RPMI7951 (cell line): ENCODE measurements at regions not wholly inside any gene's neighbourhood (a gene's known extent, or its start where the extent isn't known, plus 50 kb on each side); places are given as distances from the start of the nearest gene placed in this dataset.
"Not testable (repeated sequence)": the region's sequence is repeated elsewhere in the genome, so short reads cannot be mapped to it uniquely, and the experiment has no call there.

Source experiments
- DNase-seq: peaks from one replicate; pipeline ENCODE4 v3.0.0-alpha.2; 2012; ENCODE audit warnings: low read depth

DNA sequence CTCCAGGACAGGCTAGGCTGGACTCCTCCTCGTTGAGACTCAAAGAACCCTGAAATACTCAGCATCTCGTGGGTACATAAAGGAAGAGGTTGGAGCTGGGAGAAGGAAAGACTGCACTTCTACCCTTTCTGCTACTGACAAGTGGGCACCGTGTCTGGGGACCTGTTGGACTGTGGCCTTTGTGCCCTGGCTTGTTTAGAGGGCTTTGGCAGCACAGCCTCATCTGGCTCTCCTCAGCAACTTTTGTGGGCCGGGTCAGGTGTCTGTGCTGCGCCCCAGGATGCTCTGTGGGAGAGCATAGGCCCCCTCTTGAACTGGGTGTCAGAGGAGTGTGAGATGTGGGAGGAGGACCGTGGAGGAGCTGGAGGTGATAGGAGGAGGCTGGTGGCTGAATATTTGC lies 142.4 kb downstream of the FCRL5 start:
- DNase-seq: no peak

GRCh38 chr1:157407917-157408525 lies 144.3 kb downstream of the FCRL5 start:
- DNase-seq: no peak

DNA sequence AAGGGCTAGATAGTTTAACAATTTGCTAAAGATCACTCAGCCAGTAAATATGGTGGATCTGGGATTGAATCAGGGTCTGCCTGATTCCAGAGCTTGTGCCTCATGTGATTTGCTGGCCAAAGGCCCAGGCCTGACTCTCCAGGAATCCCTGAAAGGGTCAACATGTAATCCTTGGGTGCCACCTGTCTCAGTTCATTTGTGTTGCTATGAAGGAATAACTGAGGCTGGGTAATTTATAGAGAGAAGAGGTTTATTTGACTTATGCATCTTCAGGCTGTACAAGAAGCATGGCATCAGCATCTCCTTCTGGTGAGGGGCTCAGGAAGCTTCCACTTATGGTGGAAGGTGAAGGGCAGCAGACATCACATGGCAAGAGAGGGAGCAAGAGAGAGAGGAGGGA lies 144.9 kb downstream of the FCRL5 start:
- no peak for DNase-seq

DNA sequence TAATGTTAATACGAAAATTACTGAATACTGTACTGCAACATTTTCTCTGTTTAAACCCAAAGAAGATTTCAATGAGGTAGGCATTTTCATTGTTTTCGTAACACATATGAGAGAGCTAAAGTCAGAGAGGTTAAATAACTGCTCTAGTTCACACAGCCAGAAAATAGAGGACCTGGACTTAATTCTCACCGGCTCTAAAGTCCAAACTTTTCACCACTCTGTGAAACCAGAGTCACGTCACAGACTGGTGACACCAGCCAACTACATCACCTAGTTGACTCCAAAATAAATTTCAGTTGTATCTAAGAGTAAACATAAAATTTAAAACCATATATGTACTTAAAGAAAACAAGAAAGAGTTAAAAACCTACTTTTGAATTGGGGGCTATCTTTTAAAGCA lies 146.7 kb downstream of the FCRL5 start:
- DNase-seq: no peak

DNA sequence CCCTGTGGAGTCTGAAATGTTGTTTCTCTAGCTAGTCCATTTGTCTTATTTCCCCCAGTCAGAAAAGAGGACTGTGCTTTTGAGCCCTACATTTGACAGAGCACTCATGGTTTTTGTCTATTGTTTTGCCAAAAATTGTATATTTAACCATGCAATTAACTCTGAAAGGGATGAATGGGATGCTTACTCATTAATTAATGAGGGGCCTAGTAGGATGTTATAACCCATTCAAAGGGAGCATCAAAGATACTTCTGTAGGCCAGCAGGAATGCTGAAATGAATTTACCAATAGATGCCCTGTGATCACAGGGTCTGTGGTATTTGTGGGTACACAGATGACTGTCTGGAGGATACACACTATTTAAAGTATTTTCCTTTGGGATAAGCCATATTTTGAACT lies 147.7 kb downstream of the FCRL5 start:
- DNase-seq: no peak

DNA sequence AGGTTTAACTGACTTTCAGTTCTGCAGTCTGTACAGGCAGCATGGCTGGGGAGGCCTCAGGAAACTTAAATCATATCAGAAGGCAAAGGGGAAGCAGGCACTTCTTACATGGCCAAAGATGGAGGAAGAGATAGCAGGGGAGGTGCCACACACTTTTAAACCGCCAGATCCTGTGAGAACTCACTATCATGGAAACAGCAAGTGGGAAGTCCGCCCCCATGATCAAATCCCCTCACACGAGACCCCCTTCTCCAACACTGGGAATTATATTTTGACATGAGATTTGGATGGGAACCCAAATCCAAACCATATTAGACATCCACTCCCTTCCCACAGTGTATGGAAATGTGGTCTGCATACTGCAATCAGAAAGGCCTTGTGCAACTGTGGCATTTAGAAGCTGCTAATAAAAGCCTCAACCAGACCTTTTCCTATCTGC lies 148.2 kb downstream of the FCRL5 start:
- no peak for DNase-seq

GRCh38 chr1:157403608-157404007 lies 148.7 kb downstream of the FCRL5 start:
- no peak for DNase-seq

GRCh38 chr1:157403203-157403602 lies 149.1 kb downstream of the FCRL5 start:
- peak; percentile 42 for DNase-seq

GRCh38 chr1:157400766-157401165 lies 151.5 kb downstream of the FCRL5 start:
- DNase-seq: no peak

DNA sequence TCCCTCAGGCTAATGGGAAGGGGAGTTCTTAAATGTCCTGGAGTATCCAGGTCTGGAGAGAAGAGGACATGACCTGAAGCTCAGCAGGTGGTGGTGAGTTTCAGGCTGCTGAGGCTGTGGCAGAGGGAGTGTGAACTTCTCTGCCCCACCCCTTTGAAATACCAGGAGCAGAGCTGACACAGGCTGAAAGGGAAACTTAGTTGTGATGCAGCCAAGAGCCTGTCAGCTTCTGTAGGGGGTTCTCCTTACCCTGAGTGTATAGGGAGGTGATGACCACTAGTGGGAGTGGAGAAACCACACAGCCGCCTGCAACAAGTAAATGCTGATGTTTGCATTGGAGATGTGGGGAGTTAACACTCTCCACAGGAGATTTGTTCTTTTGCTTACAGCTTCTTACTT lies 152.3 kb downstream of the FCRL5 start:
- DNase-seq: peak; percentile 10

GRCh38 chr1:157399343-157399983 lies 152.9 kb downstream of the FCRL5 start:
- DNase-seq: no peak

GRCh38 chr1:157390651-157391050 lies 161.7 kb downstream of the FCRL5 start:
- DNase-seq: peak; percentile 83

DNA sequence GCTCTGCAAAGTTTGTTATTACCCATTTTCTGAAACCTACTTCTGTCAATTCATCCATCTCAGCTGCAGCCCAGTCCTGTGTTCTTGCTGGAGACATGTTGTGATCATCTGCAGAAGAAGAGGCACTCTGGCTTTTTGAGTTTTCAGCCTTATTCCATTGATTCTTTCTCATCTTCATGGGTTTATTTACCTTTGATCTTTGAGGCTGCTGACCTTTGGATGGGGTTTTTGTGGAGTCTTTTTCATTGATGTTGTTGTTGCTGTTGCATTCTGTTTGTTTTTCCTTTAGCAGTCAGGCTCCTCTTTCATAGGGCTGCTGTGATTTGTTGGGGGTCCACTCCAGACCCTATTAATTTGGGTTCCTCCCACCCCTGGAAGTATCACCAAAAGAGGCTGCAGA lies 164.3 kb downstream of the FCRL5 start:
- no peak for DNase-seq

DNA sequence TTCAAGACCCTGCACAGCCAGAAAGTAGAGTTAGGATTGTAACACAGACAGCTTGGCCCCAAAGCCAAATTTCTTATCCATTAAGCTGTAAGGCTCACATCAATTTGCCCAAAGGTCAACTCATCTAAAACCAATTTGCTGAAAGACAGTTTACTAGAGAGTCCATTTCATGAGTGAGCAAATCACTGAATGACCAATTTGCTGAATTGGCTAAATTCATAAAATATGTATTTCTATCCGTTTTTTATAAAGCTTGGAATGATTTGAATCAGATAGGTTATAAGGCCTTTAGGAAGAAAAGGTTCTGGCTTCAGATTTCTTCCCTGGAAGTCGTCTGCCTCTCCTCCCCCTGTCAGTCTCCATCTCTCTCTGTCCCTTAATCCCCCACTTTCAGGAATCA lies 168.1 kb downstream of the FCRL5 start:
- DNase-seq: no peak

- no peak for DNase-seq
These were observed 170.0 kb downstream of the FCRL5 start for GRCh38 chr1:157382351-157382750.

DNA sequence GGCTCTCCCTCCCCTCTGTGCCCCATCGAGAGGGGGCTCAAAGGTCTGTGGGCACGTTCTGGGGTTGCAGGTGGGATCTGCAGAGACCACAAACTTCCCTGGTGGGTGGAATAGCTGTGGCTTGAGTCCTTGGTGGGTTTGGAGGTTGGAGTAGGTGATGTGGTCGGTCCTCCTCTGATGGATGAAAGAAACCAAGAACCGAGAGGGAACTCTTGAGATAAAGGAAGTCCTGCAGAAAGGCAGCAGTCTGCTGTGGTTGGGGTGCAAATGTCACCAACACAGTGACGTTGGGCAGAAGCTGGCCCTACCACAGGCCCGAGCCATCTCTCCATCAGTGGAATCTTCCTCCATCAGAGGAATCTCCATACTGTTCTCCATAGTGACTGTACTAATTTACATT lies 171.8 kb downstream of the FCRL5 start:
- no peak for DNase-seq

- DNase-seq: peak; percentile 48
These were observed 175.0 kb downstream of the FCRL5 start for GRCh38 chr1:157377280-157377713.

GRCh38 chr1:157376681-157377080 lies 175.6 kb downstream of the FCRL5 start:
- DNase-seq: no peak

GRCh38 chr1:157372311-157372710 lies 180.0 kb downstream of the FCRL5 start:
- not testable (repeated sequence) for DNase-seq

- no peak for DNase-seq
These were observed 180.5 kb downstream of the FCRL5 start for GRCh38 chr1:157371826-157372225.

- no peak for DNase-seq
These were observed 181.1 kb downstream of the FCRL5 start for GRCh38 chr1:157371221-157371620.

- DNase-seq: no peak
These were observed 181.6 kb downstream of the FCRL5 start for GRCh38 chr1:157370698-157371097.

DNA sequence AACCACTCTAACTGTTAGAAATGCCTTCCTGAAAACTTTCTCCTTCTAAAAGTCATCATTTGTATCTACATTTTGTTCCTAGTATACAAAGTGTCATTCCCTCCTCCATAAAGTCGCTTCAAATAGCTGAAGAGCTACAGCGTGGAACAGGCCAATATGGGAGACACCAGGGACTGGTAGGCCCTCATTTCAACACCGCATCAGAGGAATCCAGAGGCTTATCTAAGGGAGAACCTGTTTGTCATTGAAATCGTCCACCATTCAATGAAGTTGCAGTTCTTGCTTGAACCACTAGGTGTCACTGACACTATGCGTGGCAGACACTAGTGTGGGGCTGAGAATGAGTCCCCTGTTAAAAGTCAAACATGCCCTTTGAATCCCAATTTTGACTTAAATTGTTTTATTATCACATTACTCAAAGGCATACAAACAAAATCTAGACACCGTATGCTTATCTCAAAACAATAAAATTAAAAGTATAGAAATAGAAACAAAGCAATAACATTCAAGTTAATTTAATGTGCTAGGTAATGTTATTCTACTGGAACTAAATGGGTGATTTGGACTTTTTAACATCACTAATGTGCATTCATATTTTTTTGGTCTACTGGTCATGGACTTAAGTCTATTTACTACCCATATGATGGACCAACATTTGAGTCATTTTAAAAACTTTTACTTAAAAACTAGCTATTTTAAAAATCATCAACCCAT lies 182.3 kb downstream of the FCRL5 start:
- DNase-seq: peak; percentile 48
